ENCODE measurements at regions not wholly inside any gene's neighbourhood (a gene's known extent, or its start where the extent isn't known, plus 50 kb on each side); places are given as distances from the start of the nearest gene placed in this dataset.

- Histone ChIP-seq H3K27me3 (no peaks in the 10 kb centered on the region), H3K4me1 (no peaks in the 10 kb centered on the region)
Observed at GRCh38 chr11:15609445-15609844, 494.7 kb downstream of the INSC start.

GRCh38 chr11:15610881-15611280 lies 496.2 kb downstream of the INSC start:
- no peak overlapping the region for H3K4me2 ChIP-seq
- H3K9ac ChIP-seq = no peak overlapping the region
- no peak for TF ChIP-seq Cebpa-rat (IDR thresholded peaks at IDR 0.05)
- H3K27ac ChIP-seq = no peak overlapping the region
- H3K4me1 ChIP-seq = no peaks in the 10 kb centered on the region
- no peak overlapping the region for H3K4me3 ChIP-seq
- no peaks in the 10 kb centered on the region for H3K9me3 ChIP-seq
- H4K20me1 ChIP-seq = no peaks in the 10 kb centered on the region
- no peaks in the 10 kb centered on the region for H3K27me3 ChIP-seq
- H3K36me3 ChIP-seq = no peaks in the 10 kb centered on the region

More at GRCh38 chr11:15609445-15609844, 494.7 kb downstream of the INSC start:
- no peak overlapping the region for H3K27ac ChIP-seq
- TF ChIP-seq Cebpa-rat (IDR thresholded peaks at IDR 0.05) = no peak
- no peaks in the 10 kb centered on the region for H4K20me1 ChIP-seq
- H3K9ac ChIP-seq = no peak overlapping the region
- no peaks in the 10 kb centered on the region for H3K9me3 ChIP-seq
- H3K4me3 ChIP-seq = no peak overlapping the region
- no peak overlapping the region for H3K4me2 ChIP-seq
- H3K36me3 ChIP-seq = no peaks in the 10 kb centered on the region

GRCh38 chr11:15613251-15613650 lies 498.5 kb downstream of the INSC start:
- Histone ChIP-seq H4K20me1 (no peaks in the 10 kb centered on the region), H3K27ac (no peak overlapping the region), H3K4me3 (no peak overlapping the region), H3K36me3 (no peaks in the 10 kb centered on the region), H3K9me3 (no peaks in the 10 kb centered on the region), H3K9ac (no peak overlapping the region), H3K4me2 (no peak overlapping the region), H3K4me1 (no peaks in the 10 kb centered on the region), H3K27me3 (no peaks in the 10 kb centered on the region)
- no peak for TF ChIP-seq Cebpa-rat (IDR thresholded peaks at IDR 0.05)

DNA sequence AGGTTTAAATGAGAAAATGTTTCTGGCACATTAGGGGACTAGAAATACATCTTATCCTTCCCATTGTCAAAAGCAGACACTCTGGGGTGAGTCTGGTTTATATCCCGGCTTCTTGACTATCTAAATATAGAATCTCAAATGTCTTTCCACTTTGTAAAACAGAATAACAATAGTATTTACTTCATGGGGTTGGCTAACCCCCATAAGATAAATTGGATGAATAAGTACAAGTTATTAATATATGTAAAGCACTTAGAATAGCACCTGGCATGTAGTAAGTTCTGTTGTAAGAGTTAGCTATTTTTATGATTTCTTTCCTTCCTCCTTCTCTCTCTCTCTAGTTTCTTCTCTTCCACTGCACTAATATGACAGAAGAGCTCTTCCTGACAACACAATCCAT lies 499.1 kb downstream of the INSC start:
- no peak overlapping the region for H3K4me2 ChIP-seq
- no peaks in the 10 kb centered on the region for H3K4me1 ChIP-seq
- no peak overlapping the region for H3K27ac ChIP-seq
- H4K20me1 ChIP-seq = no peaks in the 10 kb centered on the region
- no peak for TF ChIP-seq Cebpa-rat (IDR thresholded peaks at IDR 0.05)
- no peak overlapping the region for H3K4me3 ChIP-seq
- no peaks in the 10 kb centered on the region for H3K36me3 ChIP-seq
- no peaks in the 10 kb centered on the region for H3K27me3 ChIP-seq
- H3K9ac ChIP-seq = no peak overlapping the region
- no peaks in the 10 kb centered on the region for H3K9me3 ChIP-seq

- no peak for TF ChIP-seq Cebpa-rat (IDR thresholded peaks at IDR 0.05)
- H3K4me3 ChIP-seq = no peak overlapping the region
- no peaks in the 10 kb centered on the region for H3K4me1 ChIP-seq
- H3K36me3 ChIP-seq = no peaks in the 10 kb centered on the region
- no peak overlapping the region for H3K4me2 ChIP-seq
- H3K9ac ChIP-seq = no peak overlapping the region
- H4K20me1 ChIP-seq = no peaks in the 10 kb centered on the region
- no peak overlapping the region for H3K27ac ChIP-seq
- H3K27me3 ChIP-seq = no peaks in the 10 kb centered on the region
- no peaks in the 10 kb centered on the region for H3K9me3 ChIP-seq
Observed at GRCh38 chr11:15615398-15616096, 500.8 kb downstream of the INSC start.

GRCh38 chr11:15616130-15617105 lies 501.7 kb downstream of the INSC start:
- no peak for TF ChIP-seq Cebpa-rat (IDR thresholded peaks at IDR 0.05)
- H3K36me3 ChIP-seq = no peaks in the 10 kb centered on the region
- H3K4me2 ChIP-seq = no peak overlapping the region
- no peaks in the 10 kb centered on the region for H3K27me3 ChIP-seq
- H3K9ac ChIP-seq = no peak overlapping the region
- H3K27ac ChIP-seq = no peak overlapping the region
- H3K4me1 ChIP-seq = no peaks in the 10 kb centered on the region
- no peak overlapping the region for H3K4me3 ChIP-seq
- no peaks in the 10 kb centered on the region for H3K9me3 ChIP-seq
- no peaks in the 10 kb centered on the region for H4K20me1 ChIP-seq

DNA sequence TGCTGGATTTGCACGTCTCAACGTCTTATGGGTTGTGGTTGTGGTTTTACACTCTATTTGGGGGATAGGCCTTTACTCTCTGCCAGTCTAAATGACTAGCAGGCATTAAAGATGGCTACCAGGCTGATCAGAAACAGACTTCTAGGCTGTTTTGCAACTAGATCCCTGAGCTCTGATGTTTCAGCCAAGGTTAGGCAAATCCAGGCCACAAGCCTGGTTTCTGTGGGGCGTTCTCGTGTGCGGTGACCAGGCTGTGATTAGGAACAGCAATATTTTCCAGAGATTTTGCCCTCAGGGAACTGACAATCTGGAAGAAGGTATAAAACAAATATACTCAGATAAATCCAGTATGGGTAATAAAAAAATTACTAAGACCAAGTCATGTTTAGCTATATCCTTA lies 502.4 kb downstream of the INSC start:
- H3K27ac ChIP-seq = no peak overlapping the region
- no peaks in the 10 kb centered on the region for H3K27me3 ChIP-seq
- H3K4me3 ChIP-seq = no peak overlapping the region
- TF ChIP-seq Cebpa-rat (IDR thresholded peaks at IDR 0.05) = no peak
- H3K9me3 ChIP-seq = no peaks in the 10 kb centered on the region
- no peak overlapping the region for H3K9ac ChIP-seq
- H3K4me1 ChIP-seq = no peaks in the 10 kb centered on the region
- H3K36me3 ChIP-seq = no peaks in the 10 kb centered on the region
- no peaks in the 10 kb centered on the region for H4K20me1 ChIP-seq
- no peak overlapping the region for H3K4me2 ChIP-seq

DNA sequence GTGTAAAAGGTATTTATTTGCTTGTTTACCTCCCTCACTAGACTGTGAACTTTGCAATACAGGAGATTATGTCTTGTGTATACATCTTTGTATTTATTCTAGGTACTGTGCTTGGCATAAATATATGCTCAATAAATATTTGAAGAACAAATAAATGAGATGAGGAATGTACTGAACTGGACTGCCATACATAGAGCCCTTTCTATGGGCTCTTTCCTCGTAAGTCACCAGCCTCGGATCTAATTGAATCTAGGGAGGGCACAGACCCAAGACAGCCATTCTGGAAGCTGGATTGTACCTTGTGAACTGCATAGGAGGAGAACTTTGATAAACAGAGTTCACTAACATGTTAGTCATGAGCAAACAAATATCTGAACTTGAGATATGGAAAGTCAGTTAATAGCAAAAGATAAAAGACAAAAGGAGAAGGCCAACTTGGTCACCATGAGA lies 503.9 kb downstream of the INSC start:
- Histone ChIP-seq H3K27ac (no peak overlapping the region), H3K9ac (no peak overlapping the region), H3K4me1 (no peaks in the 10 kb centered on the region), H3K27me3 (no peaks in the 10 kb centered on the region), H3K4me2 (no peak overlapping the region), H3K9me3 (no peaks in the 10 kb centered on the region), H3K4me3 (no peak overlapping the region), H4K20me1 (no peaks in the 10 kb centered on the region), H3K36me3 (no peaks in the 10 kb centered on the region)
- no peak for TF ChIP-seq Cebpa-rat (IDR thresholded peaks at IDR 0.05)

DNA sequence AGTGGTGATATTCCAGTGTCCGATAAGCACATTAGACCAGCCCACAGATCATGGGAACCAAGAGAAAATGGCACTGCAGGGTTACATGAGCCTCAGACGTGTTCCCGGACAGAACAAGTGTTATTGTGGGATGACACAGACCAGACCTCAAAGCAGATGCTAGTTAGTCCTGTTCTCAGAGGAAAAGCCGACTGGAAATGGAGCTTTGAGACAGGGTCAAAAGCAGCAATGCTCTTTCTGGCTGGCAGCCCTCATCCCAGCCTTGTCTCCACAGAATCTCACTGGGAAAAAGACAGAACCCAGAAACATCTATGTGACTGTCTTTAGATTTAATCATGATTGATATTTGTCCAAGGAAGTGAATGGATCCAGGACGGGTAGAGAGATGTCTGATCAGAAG lies 506.8 kb downstream of the INSC start:
- H4K20me1 ChIP-seq = no peaks in the 10 kb centered on the region
- no peak for TF ChIP-seq Cebpa-rat (IDR thresholded peaks at IDR 0.05)
- H3K4me2 ChIP-seq = no peak overlapping the region
- no peak overlapping the region for H3K9ac ChIP-seq
- H3K27ac ChIP-seq = no peak overlapping the region
- H3K4me1 ChIP-seq = no peaks in the 10 kb centered on the region
- H3K9me3 ChIP-seq = no peaks in the 10 kb centered on the region
- no peaks in the 10 kb centered on the region for H3K27me3 ChIP-seq
- no peak overlapping the region for H3K4me3 ChIP-seq
- no peaks in the 10 kb centered on the region for H3K36me3 ChIP-seq

Measured in BLaER1 (cell line).